ENCODE measurements at regions not wholly inside any gene's neighbourhood (a gene's known extent, or its start where the extent isn't known, plus 50 kb on each side); places are given as distances from the start of the nearest gene placed in this dataset.

GRCh38 chr10:45532480-45532879, 140.1 kb downstream of the ZFAND4 start:
- no peaks in the 10 kb centered on the region for H3K27me3 ChIP-seq
- H3K27ac ChIP-seq = no peak overlapping the region
- TF ChIP-seq CTCF (IDR thresholded peaks at IDR 0.05) (no peak), POLR2A (IDR thresholded peaks at IDR 0.05) (no peak)
- H3K9me3 ChIP-seq (replicated peaks in 1 of 3) = no peaks in the 10 kb centered on the region
- DNase-seq = no peak
- intact Hi-C loops (cut with DNase I) = no loop called here
- H3K4me3 ChIP-seq = no peak overlapping the region
- no peaks in the 10 kb centered on the region for H3K36me3 ChIP-seq (replicated peaks in 1 of 2)
- peaks cover 8 to 10% of the 10 kb centered on the region in 2 donors for H3K4me1 ChIP-seq (replicated peaks in 1 of 2)
- 84 to 95% (median 93%) methylated on average over 1 of the region's 1 CpG for WGBS, 4 donors

GRCh38 chr10:45526309-45526905, 146.2 kb downstream of the ZFAND4 start:
- Histone ChIP-seq H3K4me3 (no peak overlapping the region), H3K27me3 (no peaks in the 10 kb centered on the region), H3K27ac (no peak overlapping the region), H3K4me1 (replicated peaks in 1 of 2) (peaks cover 9 to 10% of the 10 kb centered on the region in 2 donors), H3K36me3 (replicated peaks in 1 of 2) (no peaks in the 10 kb centered on the region), H3K9me3 (replicated peaks in 1 of 3) (no peaks in the 10 kb centered on the region)
- DNase-seq = no peak
- intact Hi-C loops (cut with DNase I) = no loop called here
- WGBS, 4 donors = 40 to 84% (median 67%) methylated on average over 1 to 3 of the region's 3 CpGs
- no peak for TF ChIP-seq POLR2A (IDR thresholded peaks at IDR 0.05)

GRCh38 chr10:45520476-45520875, 146.5 kb downstream of the ALOX5 start:
- Histone ChIP-seq H3K9me3 (replicated peaks in 1 of 3) (no peaks in the 10 kb centered on the region), H3K4me3 (no peak overlapping the region), H3K36me3 (replicated peaks in 1 of 2) (no peaks in the 10 kb centered on the region), H3K4me1 (replicated peaks in 1 of 2) (peaks cover 0 to 1% of the 10 kb centered on the region in 2 donors), H3K27ac (no peak overlapping the region), H3K27me3 (no peaks in the 10 kb centered on the region)
- intact Hi-C loops (cut with DNase I) = no loop called here
- no peak for DNase-seq
- no peak for TF ChIP-seq POLR2A (IDR thresholded peaks at IDR 0.05)
- TF ChIP-seq CTCF (IDR thresholded peaks at IDR 0.05) = no peak
- 92 to 97% (median 96%) methylated on average over 4 of the region's 4 CpGs for WGBS, 4 donors

GRCh38 chr10:45518741-45519140, 144.7 kb downstream of the ALOX5 start:
- Histone ChIP-seq H3K4me3 (no peak overlapping the region), H3K27ac (no peak overlapping the region), H3K27me3 (no peaks in the 10 kb centered on the region), H3K4me1 (replicated peaks in 1 of 2) (peaks cover 0 to 10% of the 10 kb centered on the region in 2 donors), H3K36me3 (replicated peaks in 1 of 2) (no peaks in the 10 kb centered on the region), H3K9me3 (replicated peaks in 1 of 3) (no peaks in the 10 kb centered on the region)
- DNase-seq = no peak
- 94 to 100% (median 98%) methylated on average over 1 of the region's 1 CpG for WGBS, 4 donors
- intact Hi-C loops (cut with DNase I) = no loop called here
- TF ChIP-seq CTCF (IDR thresholded peaks at IDR 0.05) (no peak), POLR2A (IDR thresholded peaks at IDR 0.05) (no peak)

GRCh38 chr10:45515630-45516029, 141.6 kb downstream of the ALOX5 start:
- Histone ChIP-seq H3K4me1 (replicated peaks in 1 of 2) (peaks cover 0 to 10% of the 10 kb centered on the region in 2 donors), H3K9me3 (replicated peaks in 1 of 3) (no peaks in the 10 kb centered on the region), H3K4me3 (no peak overlapping the region), H3K27me3 (no peaks in the 10 kb centered on the region), H3K36me3 (replicated peaks in 1 of 2) (no peaks in the 10 kb centered on the region), H3K27ac (no peak overlapping the region)
- WGBS, 4 donors = 89 to 92% (median 90%) methylated on average over 6 of the region's 6 CpGs
- no peak for DNase-seq
- TF ChIP-seq POLR2A (IDR thresholded peaks at IDR 0.05) (no peak), CTCF (IDR thresholded peaks at IDR 0.05) (no peak)
- intact Hi-C loops (cut with DNase I) = no loop called here
